ENCODE measurements at regions not wholly inside any gene's neighbourhood (a gene's known extent, or its start where the extent isn't known, plus 50 kb on each side); places are given as distances from the start of the nearest gene placed in this dataset.

GRCh38 chr6:23027281-23027680 is 457.9 kb downstream of the HDGFL1 start:
- Histone ChIP-seq H3K27ac (no peak overlapping the region), H3K9me3 (no peaks in the 10 kb centered on the region), H3K27me3 (no peaks in the 10 kb centered on the region), H3K4me3 (no peak overlapping the region), H3K36me3 (no peaks in the 10 kb centered on the region), H3K4me1 (no peaks in the 10 kb centered on the region)
- no peak for TF ChIP-seq CTCF (IDR thresholded peaks at IDR 0.05)
- no peak for TF ChIP-seq POLR2A (IDR thresholded peaks at IDR 0.05)
- TF ChIP-seq EP300 (IDR thresholded peaks at IDR 0.05): no peak
- 51 to 64% methylated on average over 5 of the region's 5 CpGs for WGBS, 2 donors
- no peak for DNase-seq (ENCODE audit: low spot score in 2 of 2)

GRCh38 chr6:23031986-23032385 is 462.6 kb downstream of the HDGFL1 start:
- no peak for DNase-seq (ENCODE audit: low spot score in 2 of 2)
- Histone ChIP-seq H3K4me3 (no peak overlapping the region), H3K4me1 (no peaks in the 10 kb centered on the region), H3K9me3 (no peaks in the 10 kb centered on the region), H3K27me3 (no peaks in the 10 kb centered on the region), H3K36me3 (no peaks in the 10 kb centered on the region), H3K27ac (no peak overlapping the region)
- WGBS, 2 donors: 86 to 91% methylated on average over 2 of the region's 2 CpGs
- no peak for TF ChIP-seq CTCF (IDR thresholded peaks at IDR 0.05)
- TF ChIP-seq POLR2A (IDR thresholded peaks at IDR 0.05): no peak
- TF ChIP-seq EP300 (IDR thresholded peaks at IDR 0.05): no peak

- H3K4me1 ChIP-seq: no peaks in the 10 kb centered on the region
- H3K27ac ChIP-seq: no peak overlapping the region
- H3K4me3 ChIP-seq: no peak overlapping the region
- H3K9me3 ChIP-seq: no peaks in the 10 kb centered on the region
- 91 to 93% methylated on average over 2 of the region's 2 CpGs for WGBS, 2 donors
- TF ChIP-seq EP300 (IDR thresholded peaks at IDR 0.05) (no peak), CTCF (IDR thresholded peaks at IDR 0.05) (no peak), POLR2A (IDR thresholded peaks at IDR 0.05) (no peak)
- H3K36me3 ChIP-seq: no peaks in the 10 kb centered on the region
- H3K27me3 ChIP-seq: no peaks in the 10 kb centered on the region
- DNase-seq (ENCODE audit: low spot score in 2 of 2): no peak
Measured at GRCh38 chr6:23034926-23035325, 465.6 kb downstream of the HDGFL1 start.

- TF ChIP-seq CTCF (IDR thresholded peaks at IDR 0.05) (no peak), EP300 (IDR thresholded peaks at IDR 0.05) (no peak), POLR2A (IDR thresholded peaks at IDR 0.05) (no peak)
- no peaks in the 10 kb centered on the region for H3K9me3 ChIP-seq
- no peak overlapping the region for H3K27ac ChIP-seq
- no peak for DNase-seq (ENCODE audit: low spot score in 2 of 2)
- no peaks in the 10 kb centered on the region for H3K4me1 ChIP-seq
- no peaks in the 10 kb centered on the region for H3K36me3 ChIP-seq
- 26 to 28% methylated on average over 4 of the region's 4 CpGs for WGBS, 2 donors
- no peaks in the 10 kb centered on the region for H3K27me3 ChIP-seq
- H3K4me3 ChIP-seq: no peak overlapping the region
Measured at GRCh38 chr6:23036406-23036983, 467.1 kb downstream of the HDGFL1 start.

GRCh38 chr6:23040899-23041298 is 471.5 kb downstream of the HDGFL1 start:
- no peak overlapping the region for H3K27ac ChIP-seq
- no peaks in the 10 kb centered on the region for H3K36me3 ChIP-seq
- H3K4me1 ChIP-seq: no peaks in the 10 kb centered on the region
- H3K27me3 ChIP-seq: no peaks in the 10 kb centered on the region
- no peak for TF ChIP-seq CTCF (IDR thresholded peaks at IDR 0.05)
- no peak for TF ChIP-seq POLR2A (IDR thresholded peaks at IDR 0.05)
- TF ChIP-seq EP300 (IDR thresholded peaks at IDR 0.05): no peak
- H3K4me3 ChIP-seq: no peak overlapping the region
- no peaks in the 10 kb centered on the region for H3K9me3 ChIP-seq
- 72 to 94% methylated on average over 1 of the region's 1 CpG for WGBS, 2 donors
- no peak for DNase-seq (ENCODE audit: low spot score in 2 of 2)

All from tibial nerve (tissue), 4 donors.